BJ (cell line): ENCODE measurements at regions not wholly inside any gene's neighbourhood (a gene's known extent, or its start where the extent isn't known, plus 50 kb on each side); places are given as distances from the start of the nearest gene placed in this dataset.

Experiments used
- CTCF ChIA-PET: fragments of 350-600 bp; formaldehyde crosslinking; extraction: SDS; loops from one replicate; lab custom pipeline; 2021; ENCODE audit warnings: antibody characterized with exemption, inconsistent platforms; lab: Yijun Ruan, JAX
- POLR2A ChIA-PET: fragments of 300-600 bp; sonication (Branson Sonifier 250); formaldehyde crosslinking; extraction: SDS; loops from one replicate; lab custom pipeline; 2021; ENCODE audit warnings: antibody characterized with exemption; lab: Charles Lee
- DNase-seq: peaks from one replicate; pipeline ENCODE4 v3.0.0-alpha.2; 2011; ENCODE audit warnings: low read depth
- H3K27me3 ChIP-seq: 2 replicates; pipeline ENCODE4 v1.6.0; 2011; ENCODE audit warnings: low read length; ENCODE audit not compliant: control insufficient read depth, insufficient read depth
- H3K36me3 ChIP-seq: 2 replicates; pipeline ENCODE4 v1.5.1; 2011; ENCODE audit warnings: low read length; ENCODE audit not compliant: control insufficient read depth, insufficient read depth
- H3K4me3 ChIP-seq: 2 replicates; pipeline ENCODE4 v1.5.1; 2011; ENCODE audit warnings: low read depth, mild to moderate bottlenecking, control low read depth, low read length
- CTCF ChIP-seq: IDR thresholded peaks from 2 replicates; pipeline ENCODE4 v1.5.1; 2011; ENCODE audit warnings: low read depth, mild to moderate bottlenecking, control low read depth, inconsistent platforms, low read length, moderate library complexity; ENCODE audit not compliant: insufficient read depth

GRCh38 chr13:59545007-59545406, 618.7 kb downstream of the DIAPH3 start:
- no peaks in the 10 kb centered on the region; the same call in 1 of the 2 replicates for H3K27me3 ChIP-seq
- no peaks in the 10 kb centered on the region for H3K36me3 ChIP-seq
- ChIA-PET CTCF (interaction anchor here (0.6 to 1.0 kb wide), 2 partner anchors 19 to 153 kb away, joined by 3 read pairs; no protein-coding TSS in a partner anchor), POLR2A (no interaction called here)
- DNase-seq: no peak
- TF ChIP-seq CTCF: no peak
- no peak overlapping the region for H3K4me3 ChIP-seq

DNA sequence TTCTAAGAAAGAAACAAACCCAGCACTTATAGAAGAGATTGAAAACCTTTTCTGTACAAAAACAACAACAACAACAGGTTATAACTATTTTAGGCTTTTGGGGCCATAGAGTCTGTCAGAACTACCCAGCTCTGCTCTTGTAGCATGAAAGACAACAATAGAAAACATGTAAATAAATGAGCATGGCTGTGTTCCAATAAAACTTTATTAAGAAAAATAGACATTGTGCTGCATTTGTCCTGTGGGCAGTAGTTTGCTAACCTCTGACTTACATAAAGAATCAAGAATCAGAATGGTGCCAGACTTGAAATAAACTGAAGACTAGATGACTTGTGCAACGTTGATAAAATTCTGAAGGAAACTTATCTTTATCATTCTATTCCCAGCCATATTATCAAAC, 617.5 kb downstream of the DIAPH3 start:
- no peak for DNase-seq
- POLR2A ChIA-PET: no interaction called here
- H3K4me3 ChIP-seq: no peak overlapping the region
- H3K27me3 ChIP-seq: no peaks in the 10 kb centered on the region; the same call in 1 of the 2 replicates
- CTCF ChIA-PET: no interaction called here
- TF ChIP-seq CTCF: no peak
- no peaks in the 10 kb centered on the region for H3K36me3 ChIP-seq

DNA sequence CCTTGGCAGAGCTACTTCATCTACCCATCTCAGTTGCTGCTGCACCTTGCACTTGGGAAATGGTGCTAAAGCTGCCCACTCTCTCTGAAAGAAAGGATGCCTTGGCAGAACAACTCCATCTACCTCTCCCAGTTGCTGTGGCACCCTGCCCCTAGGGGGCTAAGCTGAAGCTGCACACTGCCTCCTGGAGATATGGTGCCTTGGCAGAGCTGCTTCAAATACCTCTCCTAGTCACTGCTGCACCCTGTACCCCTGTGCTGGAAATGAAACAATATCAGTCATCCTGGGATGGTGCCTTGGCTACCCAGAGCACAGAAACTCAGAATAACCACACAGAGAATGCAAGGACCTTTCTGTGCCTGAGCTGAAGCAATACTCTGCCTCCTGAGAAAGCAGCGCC, 615.8 kb downstream of the DIAPH3 start:
- CTCF ChIA-PET: no interaction called here
- POLR2A ChIA-PET: no interaction called here
- no peak for DNase-seq
- H3K27me3 ChIP-seq: no peaks in the 10 kb centered on the region; the same call in 1 of the 2 replicates
- H3K4me3 ChIP-seq: no peak overlapping the region
- H3K36me3 ChIP-seq: no peaks in the 10 kb centered on the region
- no peak for TF ChIP-seq CTCF

- TF ChIP-seq CTCF: no peak
- Histone ChIP-seq H3K27me3 (peaks cover 3% of the 10 kb centered on the region; the same call in 1 of the 2 replicates), H3K36me3 (no peaks in the 10 kb centered on the region), H3K4me3 (no peak overlapping the region)
- CTCF ChIA-PET: interaction anchor here (1.7 kb wide), 1 partner anchor 9 kb away, joined by 4 read pairs; no protein-coding TSS in a partner anchor
- no peak for DNase-seq
- POLR2A ChIA-PET: no interaction called here
Measured at GRCh38 chr13:59562924-59563323, 600.8 kb downstream of the DIAPH3 start.

GRCh38 chr13:59566561-59566960, 597.2 kb downstream of the DIAPH3 start:
- POLR2A ChIA-PET: no interaction called here
- CTCF ChIA-PET: no interaction called here
- DNase-seq: no peak
- TF ChIP-seq CTCF: no peak
- Histone ChIP-seq H3K4me3 (no peak overlapping the region), H3K27me3 (peaks cover 3% of the 10 kb centered on the region; the same call in 1 of the 2 replicates), H3K36me3 (no peaks in the 10 kb centered on the region)
